Neural cell (in vitro differentiated cells): ENCODE measurements at regions not wholly inside any gene's neighbourhood (a gene's known extent, or its start where the extent isn't known, plus 50 kb on each side); places are given as distances from the start of the nearest gene placed in this dataset.

Source experiments
- H2AFZ ChIP-seq: fragments of 200-600, 300-800 bp; sonication (generic), shearing (Covaris generic); 2 replicates; pipeline ENCODE4 v1.6.0; 2014; ENCODE audit warnings: low read depth, mild to moderate bottlenecking, antibody characterized with exemption, low read length, moderate library complexity
- H3F3A ChIP-seq: fragments of 200-600 bp; shearing (Covaris generic); 2 replicates; pipeline ENCODE4 v1.6.1; 2016; ENCODE audit warnings: mild to moderate bottlenecking, moderate library complexity, mixed read lengths, antibody characterized with exemption, low read length; ENCODE audit not compliant: insufficient read depth, poor library complexity, severe bottlenecking
- H3K27ac ChIP-seq: fragments of 200-600, 300-800 bp; sonication (generic), shearing (Covaris generic); 2 replicates; pipeline ENCODE4 v1.5.1; 2014; ENCODE audit warnings: mild to moderate bottlenecking, low read length, moderate library complexity
- H3K27me3 ChIP-seq: fragments of 300-800, 200-600 bp; sonication (generic), shearing (Covaris generic); 2 replicates; pipeline ENCODE4 v1.6.0; 2014; ENCODE audit warnings: mild to moderate bottlenecking, low read depth, low read length, moderate library complexity; ENCODE audit not compliant: insufficient read depth
- H3K36me3 ChIP-seq: fragments of 300-800, 200-600 bp; sonication (generic), shearing (Covaris generic); 2 replicates; pipeline ENCODE4 v1.5.1; 2014; ENCODE audit warnings: mild to moderate bottlenecking, antibody characterized with exemption, low read length, moderate library complexity; ENCODE audit not compliant: insufficient read depth
- H3K4me2 ChIP-seq: fragments of 300-800, 200-600 bp; sonication (generic), shearing (Covaris generic); 2 replicates; pipeline ENCODE4 v1.6.0; 2014; ENCODE audit warnings: mild to moderate bottlenecking, low read length
- H3K4me3 ChIP-seq: fragments of 300-800, 200-600 bp; sonication (generic), shearing (Covaris generic); 2 replicates; pipeline ENCODE4 v1.5.1; 2014; ENCODE audit warnings: mild to moderate bottlenecking, low read length, moderate library complexity
- H3K79me2 ChIP-seq: fragments of 200-600 bp; shearing (Covaris generic); replicated peaks from 2 replicates; pipeline ENCODE4 v1.6.0; 2014; ENCODE audit warnings: mild to moderate bottlenecking, low read length, moderate library complexity; ENCODE audit not compliant: insufficient read depth
- H3K9ac ChIP-seq: fragments of 300-800, 200-600 bp; sonication (generic), shearing (Covaris generic); 2 replicates; pipeline ENCODE4 v1.6.1; 2016; ENCODE audit warnings: mild to moderate bottlenecking, low read length, mixed read lengths
- H3K9me2 ChIP-seq: fragments of 200-600 bp; shearing (Covaris generic); 2 replicates; pipeline ENCODE4 v1.6.1; 2016; ENCODE audit warnings: mild to moderate bottlenecking, low read length, mixed read lengths; ENCODE audit not compliant: insufficient read depth
- H3K9me3 ChIP-seq: fragments of 200-600, 300-800 bp; sonication (generic), shearing (Covaris generic); 2 replicates; pipeline ENCODE4 v1.6.1; 2016; ENCODE audit warnings: mild to moderate bottlenecking, mixed run types, low read length, moderate library complexity, mixed read lengths
- H4K20me1 ChIP-seq: fragments of 200-600 bp; shearing (Covaris generic); 2 replicates; pipeline ENCODE4 v1.6.1; 2016; ENCODE audit warnings: mild to moderate bottlenecking, mixed run types; ENCODE audit not compliant: insufficient read depth
- EP300 ChIP-seq: fragments of 450-650 bp; conservative IDR thresholded peaks from 2 replicates; pipeline ENCODE4 v1.6.1; 2014; ENCODE audit warnings: antibody characterized with exemption, mild to moderate bottlenecking, moderate library complexity; ENCODE audit not compliant: poor library complexity, severe bottlenecking
- EZH2 ChIP-seq: fragments of 200-600, 300-800 bp; shearing (Covaris generic), sonication (generic); IDR thresholded peaks from 2 replicates; pipeline ENCODE4 v1.6.1; 2014; ENCODE audit warnings: antibody characterized with exemption, low read length, borderline replicate concordance, mild to moderate bottlenecking; ENCODE audit not compliant: insufficient read depth, poor library complexity, severe bottlenecking
- MXI1 ChIP-seq: fragments of 450-650 bp; conservative IDR thresholded peaks from 2 replicates; pipeline ENCODE4 v1.6.1; 2014; ENCODE audit warnings: antibody characterized with exemption, mild to moderate bottlenecking; ENCODE audit not compliant: poor library complexity, severe bottlenecking
- POLR2AphosphoS5 ChIP-seq: IDR thresholded peaks from 2 replicates; pipeline ENCODE4 v1.6.1; 2012
- RAD21 ChIP-seq: fragments of 450-650 bp; conservative IDR thresholded peaks from 2 replicates; pipeline ENCODE4 v1.6.1; 2014; ENCODE audit warnings: antibody characterized with exemption, mild to moderate bottlenecking, moderate library complexity
- REST ChIP-seq: IDR thresholded peaks from 2 replicates; pipeline ENCODE4 v1.6.1; 2012; ENCODE audit warnings: borderline replicate concordance
- TAF1 ChIP-seq: IDR thresholded peaks from 2 replicates; pipeline ENCODE4 v1.6.1; 2012; ENCODE audit warnings: low read depth
- TF ChIP-seq, protein P1 (sequence below): fragments of 450-650 bp; IDR thresholded peaks from 2 replicates; pipeline ENCODE4 v1.5.1; 2014; ENCODE audit warnings: antibody characterized with exemption, mild to moderate bottlenecking, moderate library complexity; ENCODE audit not compliant: poor library complexity, severe bottlenecking

GRCh38 chr4:96366632-96367031 lies 526.7 kb downstream of the PDHA2 start:
- Histone ChIP-seq H3K36me3 (no peaks in the 10 kb centered on the region), H3K27me3 (no peaks in the 10 kb centered on the region), H3K4me3 (no peak overlapping the region)

DNA sequence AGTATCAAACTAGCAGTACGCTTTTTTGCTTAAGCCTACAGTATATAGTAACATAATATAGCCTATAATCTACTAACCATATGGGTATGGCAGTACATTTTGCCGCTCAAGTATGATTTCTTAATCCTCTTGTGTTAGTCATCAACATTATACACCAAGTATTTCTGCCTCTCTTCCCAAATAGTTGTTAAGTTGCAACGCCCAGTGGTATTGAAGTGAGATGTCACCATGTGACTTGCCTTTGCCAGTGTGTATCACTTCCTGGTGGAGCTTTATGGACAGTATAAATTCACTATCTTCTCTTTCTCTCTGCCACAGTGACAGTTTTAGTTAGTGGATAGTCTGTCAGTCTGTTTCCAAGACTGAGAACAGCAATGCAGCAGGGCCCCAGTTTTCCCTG lies 535.5 kb downstream of the PDHA2 start:
- H3K27me3 ChIP-seq: no peaks in the 10 kb centered on the region
- no peak overlapping the region for H3K4me2 ChIP-seq
- H3F3A ChIP-seq: no peaks in the 10 kb centered on the region
- H2AFZ ChIP-seq: no peak overlapping the region
- H3K79me2 ChIP-seq: no peaks in the 10 kb centered on the region
- H3K9me2 ChIP-seq: no peaks in the 10 kb centered on the region
- H3K27ac ChIP-seq: no peak overlapping the region
- TF ChIP-seq, protein P1, sequence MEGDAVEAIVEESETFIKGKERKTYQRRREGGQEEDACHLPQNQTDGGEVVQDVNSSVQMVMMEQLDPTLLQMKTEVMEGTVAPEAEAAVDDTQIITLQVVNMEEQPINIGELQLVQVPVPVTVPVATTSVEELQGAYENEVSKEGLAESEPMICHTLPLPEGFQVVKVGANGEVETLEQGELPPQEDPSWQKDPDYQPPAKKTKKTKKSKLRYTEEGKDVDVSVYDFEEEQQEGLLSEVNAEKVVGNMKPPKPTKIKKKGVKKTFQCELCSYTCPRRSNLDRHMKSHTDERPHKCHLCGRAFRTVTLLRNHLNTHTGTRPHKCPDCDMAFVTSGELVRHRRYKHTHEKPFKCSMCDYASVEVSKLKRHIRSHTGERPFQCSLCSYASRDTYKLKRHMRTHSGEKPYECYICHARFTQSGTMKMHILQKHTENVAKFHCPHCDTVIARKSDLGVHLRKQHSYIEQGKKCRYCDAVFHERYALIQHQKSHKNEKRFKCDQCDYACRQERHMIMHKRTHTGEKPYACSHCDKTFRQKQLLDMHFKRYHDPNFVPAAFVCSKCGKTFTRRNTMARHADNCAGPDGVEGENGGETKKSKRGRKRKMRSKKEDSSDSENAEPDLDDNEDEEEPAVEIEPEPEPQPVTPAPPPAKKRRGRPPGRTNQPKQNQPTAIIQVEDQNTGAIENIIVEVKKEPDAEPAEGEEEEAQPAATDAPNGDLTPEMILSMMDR: no peak
- TF ChIP-seq EZH2 (no peak), MXI1 (no peak), POLR2AphosphoS5 (no peak)
- no peak overlapping the region for H3K4me3 ChIP-seq
- no peaks in the 10 kb centered on the region for H3K9me3 ChIP-seq
- no peak overlapping the region for H3K9ac ChIP-seq
- H4K20me1 ChIP-seq: no peaks in the 10 kb centered on the region
- no peaks in the 10 kb centered on the region for H3K36me3 ChIP-seq

More at GRCh38 chr4:96366632-96367031, 526.7 kb downstream of the PDHA2 start:
- TF ChIP-seq POLR2AphosphoS5 (no peak), RAD21 (no peak), EP300 (no peak), TAF1 (no peak), EZH2 (no peak), MXI1 (no peak), REST (no peak)
- TF ChIP-seq, protein P1: no peak
- Histone ChIP-seq H3K27ac (no peak overlapping the region), H3F3A (no peaks in the 10 kb centered on the region), H3K9me3 (no peaks in the 10 kb centered on the region), H3K4me2 (no peak overlapping the region), H4K20me1 (no peaks in the 10 kb centered on the region), H3K9ac (no peak overlapping the region), H3K79me2 (no peaks in the 10 kb centered on the region), H3K9me2 (no peaks in the 10 kb centered on the region), H2AFZ (no peak overlapping the region)
